ENCODE measurements at regions not wholly inside any gene's neighbourhood (a gene's known extent, or its start where the extent isn't known, plus 50 kb on each side); places are given as distances from the start of the nearest gene placed in this dataset.
"Not testable (repeated sequence)": the region's sequence is repeated elsewhere in the genome, so short reads cannot be mapped to it uniquely, and the experiment has no call there.

- DNase-seq (ENCODE audit: low spot score) (no peak), ATAC-seq (peak; percentile 74)
- intact Hi-C loops (cut with DNase I) = no loop called here
These were observed 452.7 kb upstream of the PDE3A start for GRCh38 chr12:19915392-19916195.

GRCh38 chr12:19916196-19916753, 452.1 kb upstream of the PDE3A start:
- intact Hi-C loops (cut with DNase I) = no loop called here
- ATAC-seq = peak; percentile 48

GRCh38 chr12:19916974-19917373, 451.4 kb upstream of the PDE3A start:
- ATAC-seq = no peak
- intact Hi-C loops (cut with DNase I) = no loop called here
- no peak for DNase-seq (ENCODE audit: low spot score)

More at GRCh38 chr12:19916196-19916753, 452.1 kb upstream of the PDE3A start:
- no peak for DNase-seq (ENCODE audit: low spot score)

DNA sequence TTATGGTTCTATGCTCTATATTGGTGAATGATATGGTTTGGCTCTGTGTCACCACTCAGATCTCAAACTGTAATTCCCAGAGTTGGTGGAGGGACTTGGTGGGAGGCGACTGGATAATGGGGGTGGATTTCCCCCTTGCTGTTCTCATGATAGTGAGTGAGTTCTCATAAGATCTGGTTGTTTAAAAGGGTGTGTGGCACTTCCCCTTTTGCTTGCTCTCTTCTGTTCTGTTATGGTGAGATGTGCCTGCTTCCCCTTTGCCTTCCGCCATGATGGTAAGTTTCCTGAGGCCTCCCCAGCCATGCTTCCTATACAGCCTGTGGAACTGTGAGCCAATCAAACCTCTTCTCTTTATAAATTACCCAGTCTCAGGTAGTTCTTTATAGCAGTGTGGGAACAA, 446.6 kb upstream of the PDE3A start:
- DNase-seq (ENCODE audit: low spot score); intact Hi-C loops (cut with DNase I); ATAC-seq: not testable (repeated sequence)

GRCh38 chr12:19922717-19923116, 445.6 kb upstream of the PDE3A start:
- intact Hi-C loops (cut with DNase I) = no loop called here
- ATAC-seq = no peak

DNA sequence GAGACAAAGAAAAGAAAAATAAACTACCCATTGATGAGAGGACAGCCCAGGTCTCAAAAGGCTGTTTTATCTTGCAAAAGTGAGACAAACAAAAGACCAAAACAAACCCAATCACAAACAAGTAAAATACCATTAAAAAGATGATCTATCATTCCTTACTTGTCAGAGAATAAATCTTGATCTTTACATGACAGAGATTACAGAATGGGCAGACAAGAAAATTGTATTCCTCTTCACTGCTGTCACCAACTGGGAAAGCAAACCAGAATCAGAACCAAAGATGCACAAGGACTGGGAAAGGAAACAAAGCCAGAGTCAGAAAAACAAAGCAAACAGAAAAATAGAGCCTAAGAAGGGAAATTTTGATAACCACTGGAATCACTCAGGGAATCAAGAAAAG, 444.0 kb upstream of the PDE3A start:
- no peak for DNase-seq (ENCODE audit: low spot score)
- ATAC-seq = no peak
- intact Hi-C loops (cut with DNase I) = no loop called here

More at GRCh38 chr12:19922717-19923116, 445.6 kb upstream of the PDE3A start:
- DNase-seq (ENCODE audit: low spot score) = no peak

DNA sequence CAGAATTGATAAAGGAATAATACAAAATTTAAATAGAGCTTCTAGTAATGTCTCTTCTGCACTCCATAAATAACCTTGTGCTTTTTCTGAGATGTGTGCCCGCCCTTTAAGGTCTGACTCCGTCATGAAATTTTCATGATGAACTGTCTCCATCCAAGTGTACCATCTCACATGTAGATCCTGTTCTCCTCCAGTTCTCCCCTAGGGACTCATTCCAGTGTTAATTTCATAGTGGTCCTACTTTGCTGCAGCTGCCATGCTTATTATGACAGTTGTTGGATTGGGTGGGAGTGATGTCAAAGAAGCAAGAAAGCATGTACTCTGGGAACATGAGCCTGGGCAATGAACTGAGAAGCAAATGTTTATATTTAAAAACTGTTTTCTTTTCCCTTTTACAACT, 442.5 kb upstream of the PDE3A start:
- intact Hi-C loops (cut with DNase I) = no loop called here
- no peak for DNase-seq (ENCODE audit: low spot score)
- ATAC-seq = no peak

- DNase-seq (ENCODE audit: low spot score) = no peak
- no peak for ATAC-seq
- intact Hi-C loops (cut with DNase I) = no loop called here
These were observed 442.1 kb upstream of the PDE3A start for GRCh38 chr12:19926266-19926665.

GRCh38 chr12:19927661-19928060, 440.7 kb upstream of the PDE3A start:
- intact Hi-C loops (cut with DNase I) = no loop called here
- no peak for DNase-seq (ENCODE audit: low spot score)
- no peak for ATAC-seq

DNA sequence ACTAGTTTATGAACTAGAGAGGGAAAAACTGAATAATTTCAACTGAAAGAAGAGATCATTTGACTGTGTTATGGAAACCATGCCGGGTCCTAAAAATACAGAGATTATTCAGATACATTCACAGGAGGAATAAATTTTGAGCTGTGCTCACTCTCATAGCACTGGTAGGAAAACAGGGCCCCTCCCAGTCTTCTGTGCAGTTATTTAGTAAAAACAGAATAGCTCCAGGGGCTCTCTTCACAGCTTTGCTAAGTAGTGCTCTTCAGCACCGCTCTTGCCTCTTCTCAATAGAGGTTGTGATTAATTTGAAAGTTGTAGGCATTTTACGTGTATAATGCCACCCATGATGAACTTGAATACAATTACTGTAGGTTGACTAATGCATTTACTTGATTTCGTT, 435.9 kb upstream of the PDE3A start:
- ATAC-seq (no peak), DNase-seq (ENCODE audit: low spot score) (no peak)
- intact Hi-C loops (cut with DNase I) = no loop called here

DNA sequence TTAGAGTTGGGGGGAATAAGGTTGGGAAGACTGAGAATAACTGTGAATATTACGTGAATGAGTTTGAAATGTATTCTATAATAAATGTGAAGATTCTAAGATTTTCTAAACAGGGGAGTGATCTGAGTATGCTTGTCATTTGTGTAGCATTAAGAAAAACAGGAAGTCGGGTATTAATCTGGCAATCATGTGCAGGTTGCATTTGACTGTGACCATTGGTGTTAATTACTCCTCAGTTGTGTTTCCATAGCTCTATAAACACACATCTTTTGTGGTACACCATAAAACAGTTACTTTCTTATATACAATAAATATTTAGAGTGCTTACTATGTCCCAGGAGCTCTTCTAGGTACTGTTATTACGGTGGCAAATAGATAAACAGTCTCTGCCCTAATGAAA, 434.4 kb upstream of the PDE3A start:
- DNase-seq (ENCODE audit: low spot score) (no peak), ATAC-seq (no peak)
- intact Hi-C loops (cut with DNase I) = no loop called here

DNA sequence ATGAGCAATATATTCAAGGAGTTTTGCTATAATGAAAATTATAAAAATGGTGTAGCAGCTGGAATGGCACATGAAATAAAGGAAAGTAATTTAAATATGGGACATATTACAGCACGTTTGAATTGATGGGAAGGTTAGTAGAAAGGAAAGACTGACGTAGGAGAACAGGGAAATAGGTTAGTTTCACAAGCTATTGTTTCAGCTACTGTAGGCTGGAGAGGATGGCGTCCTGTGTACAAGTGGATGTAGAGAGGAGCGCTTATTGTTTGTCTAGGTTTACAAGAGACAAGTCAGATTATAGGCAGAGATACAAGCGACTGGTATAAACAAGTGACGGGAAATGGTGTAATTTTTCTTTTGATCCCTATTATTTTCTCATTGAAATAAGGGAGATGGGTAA, 431.2 kb upstream of the PDE3A start:
- DNase-seq (ENCODE audit: low spot score) = no peak
- ATAC-seq = no peak
- intact Hi-C loops (cut with DNase I) = no loop called here

DNA sequence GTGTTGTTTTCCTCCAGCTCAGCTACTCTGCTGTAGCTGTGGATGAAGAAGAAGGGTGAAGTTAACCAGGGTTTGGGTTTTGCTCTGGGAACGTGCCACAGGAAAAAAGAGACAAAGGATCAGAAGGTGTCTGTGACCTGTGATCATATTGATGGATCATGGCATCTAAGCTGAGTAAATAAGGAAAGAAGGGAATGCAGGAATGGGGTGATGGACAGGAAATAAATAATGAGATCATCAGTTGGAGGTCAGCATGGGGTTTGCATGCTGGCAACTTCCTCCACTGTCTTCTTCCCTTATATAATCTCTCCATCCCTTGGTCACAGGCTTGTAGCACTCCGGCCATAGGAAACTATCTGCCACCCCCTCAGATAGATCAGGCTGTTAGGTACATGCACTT, 430.3 kb upstream of the PDE3A start:
- intact Hi-C loops (cut with DNase I) = no loop called here
- no peak for DNase-seq (ENCODE audit: low spot score)
- no peak for ATAC-seq

- ATAC-seq (no peak), DNase-seq (ENCODE audit: low spot score) (no peak)
- intact Hi-C loops (cut with DNase I) = no loop called here
These were observed 429.8 kb upstream of the PDE3A start for GRCh38 chr12:19938491-19938890.

GRCh38 chr12:19940267-19940666, 428.1 kb upstream of the PDE3A start:
- intact Hi-C loops (cut with DNase I) = no loop called here
- DNase-seq (ENCODE audit: low spot score) (no peak), ATAC-seq (no peak)

DNA sequence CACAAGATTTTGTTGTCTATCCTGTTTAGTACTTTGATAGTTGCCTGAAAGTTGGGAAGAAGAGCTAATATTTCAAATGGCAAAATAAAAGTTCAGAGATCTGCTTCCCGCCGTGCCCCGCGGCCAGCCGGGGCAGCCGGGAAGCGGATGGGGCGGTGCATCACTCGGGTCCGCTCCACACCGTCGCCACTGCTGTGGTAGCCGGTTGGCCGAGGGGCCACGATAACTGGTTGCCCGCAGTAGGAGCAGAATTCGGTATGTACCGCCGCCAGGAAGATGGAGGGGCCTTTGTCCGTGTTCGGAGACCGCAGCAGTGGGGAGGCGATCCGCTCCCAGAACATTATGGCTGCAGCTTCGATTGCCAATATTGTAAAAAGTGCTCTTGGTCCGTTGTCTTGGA, 427.2 kb upstream of the PDE3A start:
- intact Hi-C loops (cut with DNase I) = no loop called here
- no peak for DNase-seq (ENCODE audit: low spot score)
- ATAC-seq = no peak

DNA sequence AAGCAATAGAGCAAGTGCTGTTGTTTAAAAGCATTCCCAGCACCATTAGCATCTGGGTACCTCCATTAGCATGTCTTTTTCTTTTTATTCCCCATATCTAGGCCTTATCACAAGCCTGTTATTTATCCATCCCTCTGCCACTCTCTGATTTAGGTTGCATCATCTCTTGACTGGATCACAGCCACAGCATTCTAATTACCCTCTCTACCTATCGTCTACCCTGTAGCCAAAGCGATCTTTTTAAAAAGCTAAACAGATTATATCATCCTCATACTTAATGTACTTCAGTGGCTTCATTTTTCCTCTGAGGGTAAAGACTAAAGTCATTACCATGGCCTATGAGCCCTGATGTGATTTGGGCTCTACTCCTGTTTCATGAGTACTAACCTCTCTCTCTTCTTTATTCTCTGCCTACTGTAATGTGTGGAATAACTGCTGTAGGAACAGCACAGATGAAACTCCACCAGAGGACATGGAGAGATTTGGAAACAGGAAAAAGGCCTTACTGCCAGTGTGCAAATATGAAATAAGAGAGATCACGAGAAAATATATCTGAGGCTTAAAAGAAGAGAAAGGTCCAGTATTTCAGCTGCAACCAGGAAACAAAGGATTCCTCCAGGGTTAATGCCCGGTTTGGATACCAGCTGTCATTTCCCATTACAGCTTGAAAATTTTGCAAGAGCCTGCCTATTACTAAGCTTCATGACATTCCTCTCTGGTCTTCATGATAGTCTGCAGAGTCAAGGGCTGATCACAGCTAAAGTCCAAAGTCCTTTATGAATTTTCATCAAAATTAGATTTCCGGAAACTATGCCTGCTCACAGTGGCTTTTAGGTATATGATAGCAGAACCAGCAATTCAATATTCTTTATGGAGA, 422.5 kb upstream of the PDE3A start:
- no peak for ATAC-seq
- intact Hi-C loops (cut with DNase I) = no loop called here
- no peak for DNase-seq (ENCODE audit: low spot score)

GRCh38 chr12:19946550-19946949, 421.8 kb upstream of the PDE3A start:
- peak; percentile 68 for ATAC-seq
- intact Hi-C loops (cut with DNase I) = no loop called here
- DNase-seq (ENCODE audit: low spot score) = no peak

DNA sequence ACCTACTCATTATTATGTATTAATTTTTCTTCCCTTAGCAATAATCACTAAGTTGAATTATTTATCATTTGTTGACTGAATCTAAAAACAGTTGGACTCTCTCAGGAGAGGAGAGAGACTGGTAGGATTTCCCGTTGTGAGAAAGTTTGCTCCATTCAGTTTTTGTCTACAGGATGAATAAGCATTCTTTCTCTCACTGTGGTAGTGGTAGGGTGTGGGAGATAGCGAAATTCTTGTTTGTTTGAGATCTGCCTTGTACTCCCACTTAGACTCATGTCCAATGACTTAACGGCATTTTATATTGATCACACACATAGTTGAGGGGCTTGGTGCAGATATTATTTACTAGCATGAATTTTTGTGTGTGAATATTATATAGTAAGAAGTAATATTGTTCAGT, 421.0 kb upstream of the PDE3A start:
- intact Hi-C loops (cut with DNase I) = no loop called here
- no peak for ATAC-seq
- no peak for DNase-seq (ENCODE audit: low spot score)

- ATAC-seq (no peak), DNase-seq (ENCODE audit: low spot score) (no peak)
- intact Hi-C loops (cut with DNase I) = no loop called here
These were observed 416.7 kb upstream of the PDE3A start for GRCh38 chr12:19951664-19952063.
